ENCODE measurements at regions not wholly inside any gene's neighbourhood (a gene's known extent, or its start where the extent isn't known, plus 50 kb on each side); places are given as distances from the start of the nearest gene placed in this dataset.

DNA sequence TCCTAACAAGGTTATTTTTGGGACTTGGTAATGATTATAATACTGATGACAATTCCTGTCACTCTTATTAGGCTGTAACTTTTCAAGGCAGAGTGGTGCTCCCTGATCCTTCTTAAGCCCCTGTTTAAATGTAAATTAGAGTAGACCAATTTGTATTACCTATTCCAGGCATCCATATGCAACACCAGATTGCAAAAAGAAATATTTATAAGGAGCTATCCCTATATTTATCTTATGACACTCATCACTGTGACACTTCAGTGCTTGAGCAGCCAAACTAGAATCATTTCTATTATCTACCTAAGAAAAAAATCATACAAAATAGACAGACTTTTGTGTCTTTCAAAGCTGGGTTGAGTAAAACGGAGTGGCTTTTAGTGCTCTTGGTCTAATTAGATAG, 462.7 kb downstream of the ADGRL2 start:
- 70 to 78% methylated on average over 1 of the region's 1 CpG for WGBS, 2 donors
- H3K4me1 ChIP-seq (ENCODE audit: control insufficient read depth in 2 of 2, insufficient read depth in 2 of 2, low read length in 1 of 2): no peaks in the 10 kb centered on the region

DNA sequence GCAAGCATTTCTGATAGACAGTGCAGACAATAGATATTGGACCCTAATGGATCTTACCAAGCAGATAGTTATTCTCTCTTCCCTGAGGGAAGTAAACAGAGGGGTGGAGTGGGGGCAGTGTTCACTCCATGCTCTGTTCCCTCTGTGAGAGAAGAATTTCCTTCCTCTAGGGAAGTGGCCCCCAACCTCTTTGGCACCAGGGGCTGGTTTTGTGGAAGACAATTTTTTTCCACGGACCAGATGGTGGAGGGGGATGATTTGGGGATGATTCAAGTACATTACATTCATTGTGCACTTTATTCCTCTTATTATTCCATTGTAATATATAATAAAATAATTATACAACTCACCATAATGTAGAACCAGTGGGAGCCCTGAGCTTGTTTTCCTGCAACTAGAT, 459.9 kb downstream of the ADGRL2 start:
- H3K9me3 ChIP-seq (ENCODE audit: control insufficient read depth in 2 of 2, insufficient read depth in 1 of 2, low read depth in 1 of 2, low read length in 1 of 2): no peaks in the 10 kb centered on the region
- no peaks in the 10 kb centered on the region for H3K36me3 ChIP-seq (ENCODE audit: control insufficient read depth in 2 of 2, insufficient read depth in 2 of 2, low read length in 1 of 2)
- H3K27ac ChIP-seq (ENCODE audit: low read depth in 2 of 2, low read length in 1 of 2): no peak overlapping the region
- H3K4me1 ChIP-seq (ENCODE audit: control insufficient read depth in 2 of 2, insufficient read depth in 2 of 2, low read length in 1 of 2): no peaks in the 10 kb centered on the region
- no peak overlapping the region for H3K4me3 ChIP-seq (ENCODE audit: low read depth in 1 of 2, low read length in 2 of 2)
- H3K27me3 ChIP-seq (ENCODE audit: control insufficient read depth in 1 of 2, insufficient read depth in 2 of 2, low read length in 2 of 2): no peaks in the 10 kb centered on the region
- 41 to 50% methylated on average over 1 of the region's 1 CpG for WGBS, 2 donors

More for the DNA sequence above, 462.7 kb downstream of the ADGRL2 start:
- no peaks in the 10 kb centered on the region for H3K9me3 ChIP-seq (ENCODE audit: control insufficient read depth in 2 of 2, insufficient read depth in 1 of 2, low read depth in 1 of 2, low read length in 1 of 2)
- H3K27me3 ChIP-seq (ENCODE audit: control insufficient read depth in 1 of 2, insufficient read depth in 2 of 2, low read length in 2 of 2): no peaks in the 10 kb centered on the region
- H3K27ac ChIP-seq (ENCODE audit: low read depth in 2 of 2, low read length in 1 of 2): no peak overlapping the region
- no peaks in the 10 kb centered on the region for H3K36me3 ChIP-seq (ENCODE audit: control insufficient read depth in 2 of 2, insufficient read depth in 2 of 2, low read length in 1 of 2)
- no peak overlapping the region for H3K4me3 ChIP-seq (ENCODE audit: low read depth in 1 of 2, low read length in 2 of 2)

DNA sequence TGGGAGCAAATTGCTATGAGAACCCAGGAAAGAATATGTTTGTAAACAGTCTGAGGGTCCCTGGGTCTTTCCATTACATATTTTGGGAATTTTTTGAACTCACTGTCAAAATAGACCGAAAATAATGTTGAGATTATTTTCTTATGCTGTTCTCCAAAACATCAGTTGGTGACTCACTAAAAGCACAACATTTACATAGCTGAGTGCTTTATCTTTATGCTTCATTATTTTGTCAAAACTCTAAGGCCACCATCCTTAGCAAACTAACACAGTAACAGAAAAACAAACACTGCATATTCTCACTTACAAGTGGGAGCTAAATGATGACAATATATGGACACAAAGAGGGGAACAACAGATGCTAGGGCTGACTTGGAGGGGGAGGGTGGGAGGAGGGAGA, 459.3 kb downstream of the ADGRL2 start:
- Histone ChIP-seq H3K9me3 (ENCODE audit: control insufficient read depth in 2 of 2, insufficient read depth in 1 of 2, low read depth in 1 of 2, low read length in 1 of 2) (no peaks in the 10 kb centered on the region), H3K27ac (ENCODE audit: low read depth in 2 of 2, low read length in 1 of 2) (no peak overlapping the region), H3K4me1 (ENCODE audit: control insufficient read depth in 2 of 2, insufficient read depth in 2 of 2, low read length in 1 of 2) (no peaks in the 10 kb centered on the region), H3K27me3 (ENCODE audit: control insufficient read depth in 1 of 2, insufficient read depth in 2 of 2, low read length in 2 of 2) (no peaks in the 10 kb centered on the region), H3K36me3 (ENCODE audit: control insufficient read depth in 2 of 2, insufficient read depth in 2 of 2, low read length in 1 of 2) (no peaks in the 10 kb centered on the region), H3K4me3 (ENCODE audit: low read depth in 1 of 2, low read length in 2 of 2) (no peak overlapping the region)
- 49 to 54% methylated on average over 1 of the region's 1 CpG for WGBS, 2 donors

DNA sequence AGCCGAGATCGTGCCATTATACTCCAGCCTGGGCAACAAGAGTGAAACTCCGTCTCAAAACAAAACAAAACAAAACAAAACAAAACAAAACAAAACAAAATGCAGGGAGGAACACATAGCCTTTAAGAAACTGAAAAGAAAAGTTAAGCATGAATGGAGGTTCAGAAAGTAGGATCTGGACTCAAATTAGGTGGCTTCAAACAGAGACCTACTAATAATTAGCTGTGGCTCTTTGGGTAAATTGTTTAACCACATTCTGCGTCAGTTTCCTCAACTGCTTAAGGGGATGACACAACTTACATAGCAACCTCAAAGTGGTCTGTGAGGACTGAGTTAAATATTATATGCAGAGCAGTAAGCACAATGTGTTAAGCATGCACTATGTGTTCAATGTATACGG, 458.2 kb downstream of the ADGRL2 start:
- Histone ChIP-seq H3K4me1 (ENCODE audit: control insufficient read depth in 2 of 2, insufficient read depth in 2 of 2, low read length in 1 of 2) (no peaks in the 10 kb centered on the region), H3K4me3 (ENCODE audit: low read depth in 1 of 2, low read length in 2 of 2) (no peak overlapping the region), H3K27ac (ENCODE audit: low read depth in 2 of 2, low read length in 1 of 2) (no peak overlapping the region), H3K9me3 (ENCODE audit: control insufficient read depth in 2 of 2, insufficient read depth in 1 of 2, low read depth in 1 of 2, low read length in 1 of 2) (no peaks in the 10 kb centered on the region), H3K27me3 (ENCODE audit: control insufficient read depth in 1 of 2, insufficient read depth in 2 of 2, low read length in 2 of 2) (no peaks in the 10 kb centered on the region), H3K36me3 (ENCODE audit: control insufficient read depth in 2 of 2, insufficient read depth in 2 of 2, low read length in 1 of 2) (no peaks in the 10 kb centered on the region)
- WGBS, 2 donors: 94% methylated on average over 5 of the region's 5 CpGs

DNA sequence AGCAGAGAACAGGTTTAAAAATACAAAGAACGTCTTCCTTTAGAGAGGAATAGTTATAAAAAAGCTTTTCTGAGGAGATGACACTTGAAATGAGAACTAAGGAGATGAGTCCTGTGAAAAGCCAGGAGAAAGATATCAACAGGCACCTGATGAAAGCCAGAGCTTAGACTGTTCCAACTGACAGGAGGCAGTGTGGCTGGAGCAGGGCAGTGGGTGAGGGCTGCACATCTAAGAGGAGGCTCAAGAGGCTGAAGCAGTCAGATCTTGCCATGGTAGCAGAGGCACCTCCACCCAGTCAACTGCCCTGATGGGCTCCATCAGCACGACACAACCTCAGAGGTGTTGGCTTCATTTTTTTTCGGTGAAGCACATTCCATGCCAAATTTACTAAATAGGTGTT, 445.3 kb downstream of the ADGRL2 start:
- 53 to 56% methylated on average over 3 of the region's 3 CpGs for WGBS, 2 donors
- Histone ChIP-seq H3K27me3 (ENCODE audit: control insufficient read depth in 1 of 2, insufficient read depth in 2 of 2, low read length in 2 of 2) (no peaks in the 10 kb centered on the region), H3K27ac (ENCODE audit: low read depth in 2 of 2, low read length in 1 of 2) (no peak overlapping the region), H3K36me3 (ENCODE audit: control insufficient read depth in 2 of 2, insufficient read depth in 2 of 2, low read length in 1 of 2) (no peaks in the 10 kb centered on the region), H3K9me3 (ENCODE audit: control insufficient read depth in 2 of 2, insufficient read depth in 1 of 2, low read depth in 1 of 2, low read length in 1 of 2) (peaks cover 0 to 2% of the 10 kb centered on the region in 2 donors), H3K4me1 (ENCODE audit: control insufficient read depth in 2 of 2, insufficient read depth in 2 of 2, low read length in 1 of 2) (no peaks in the 10 kb centered on the region), H3K4me3 (ENCODE audit: low read depth in 1 of 2, low read length in 2 of 2) (no peak overlapping the region)

DNA sequence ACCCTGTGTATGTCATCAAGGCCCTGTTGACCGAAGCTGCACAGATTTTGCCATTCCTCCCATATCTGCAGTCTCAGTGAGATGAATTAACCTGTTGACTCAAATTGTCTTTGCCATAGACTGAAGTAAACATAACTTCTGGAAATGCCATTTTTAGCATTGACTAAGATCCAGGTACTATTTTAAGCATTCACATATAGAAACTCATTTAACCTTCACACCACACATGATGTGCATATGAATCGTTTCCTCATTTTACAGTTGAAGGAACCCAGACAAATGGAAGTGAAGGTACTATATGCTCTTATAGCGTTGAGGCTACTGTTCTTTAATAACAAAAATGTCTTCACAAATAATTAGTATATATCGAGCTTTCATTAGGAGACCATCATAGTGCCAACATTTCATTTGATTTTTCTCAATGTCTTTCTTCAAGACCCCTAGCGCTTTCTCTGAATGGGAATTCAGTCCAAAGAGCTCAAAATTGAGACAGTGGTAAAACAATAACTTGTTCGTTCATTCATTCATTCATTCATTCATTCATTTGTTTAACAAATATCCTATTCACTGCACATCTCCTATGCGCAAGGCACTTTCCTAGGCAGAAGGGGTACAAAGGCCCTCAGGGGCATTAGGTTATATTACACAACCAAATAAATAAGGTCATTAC, 444.7 kb downstream of the ADGRL2 start:
- 91 to 93% methylated on average over 7 of the region's 7 CpGs for WGBS, 2 donors
- Histone ChIP-seq H3K36me3 (ENCODE audit: control insufficient read depth in 2 of 2, insufficient read depth in 2 of 2, low read length in 1 of 2) (no peaks in the 10 kb centered on the region), H3K4me1 (ENCODE audit: control insufficient read depth in 2 of 2, insufficient read depth in 2 of 2, low read length in 1 of 2) (no peaks in the 10 kb centered on the region), H3K27ac (ENCODE audit: low read depth in 2 of 2, low read length in 1 of 2) (no peak overlapping the region), H3K9me3 (ENCODE audit: control insufficient read depth in 2 of 2, insufficient read depth in 1 of 2, low read depth in 1 of 2, low read length in 1 of 2) (peaks cover 0 to 2% of the 10 kb centered on the region in 2 donors), H3K27me3 (ENCODE audit: control insufficient read depth in 1 of 2, insufficient read depth in 2 of 2, low read length in 2 of 2) (no peaks in the 10 kb centered on the region), H3K4me3 (ENCODE audit: low read depth in 1 of 2, low read length in 2 of 2) (no peak overlapping the region)

DNA sequence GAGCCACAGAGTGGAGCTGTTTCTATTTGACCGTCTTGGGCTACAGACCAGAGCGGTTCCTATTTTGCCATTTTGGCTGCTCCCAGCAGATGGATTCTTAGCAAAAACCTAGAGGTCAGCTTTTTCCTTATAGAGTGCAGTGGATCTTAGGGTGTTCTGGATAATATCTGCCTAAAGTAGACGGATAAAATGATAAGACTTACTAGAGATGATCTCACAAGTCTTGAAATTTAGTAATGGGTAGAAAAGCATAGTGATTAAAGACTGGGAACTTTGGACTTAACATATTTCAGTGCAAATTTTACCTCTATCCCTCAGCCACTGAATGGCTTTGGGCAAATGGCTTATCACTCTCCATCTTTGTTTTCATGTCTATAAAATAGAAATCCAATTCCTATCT, 439.8 kb downstream of the ADGRL2 start:
- no peak overlapping the region for H3K27ac ChIP-seq (ENCODE audit: low read depth in 2 of 2, low read length in 1 of 2)
- H3K27me3 ChIP-seq (ENCODE audit: control insufficient read depth in 1 of 2, insufficient read depth in 2 of 2, low read length in 2 of 2): no peaks in the 10 kb centered on the region
- H3K36me3 ChIP-seq (ENCODE audit: control insufficient read depth in 2 of 2, insufficient read depth in 2 of 2, low read length in 1 of 2): no peaks in the 10 kb centered on the region
- H3K4me3 ChIP-seq (ENCODE audit: low read depth in 1 of 2, low read length in 2 of 2): no peak overlapping the region
- peaks cover 0 to 5% of the 10 kb centered on the region in 2 donors for H3K9me3 ChIP-seq (ENCODE audit: control insufficient read depth in 2 of 2, insufficient read depth in 1 of 2, low read depth in 1 of 2, low read length in 1 of 2)
- 61 to 65% methylated on average over 3 of the region's 3 CpGs for WGBS, 2 donors
- H3K4me1 ChIP-seq (ENCODE audit: control insufficient read depth in 2 of 2, insufficient read depth in 2 of 2, low read length in 1 of 2): no peaks in the 10 kb centered on the region

DNA sequence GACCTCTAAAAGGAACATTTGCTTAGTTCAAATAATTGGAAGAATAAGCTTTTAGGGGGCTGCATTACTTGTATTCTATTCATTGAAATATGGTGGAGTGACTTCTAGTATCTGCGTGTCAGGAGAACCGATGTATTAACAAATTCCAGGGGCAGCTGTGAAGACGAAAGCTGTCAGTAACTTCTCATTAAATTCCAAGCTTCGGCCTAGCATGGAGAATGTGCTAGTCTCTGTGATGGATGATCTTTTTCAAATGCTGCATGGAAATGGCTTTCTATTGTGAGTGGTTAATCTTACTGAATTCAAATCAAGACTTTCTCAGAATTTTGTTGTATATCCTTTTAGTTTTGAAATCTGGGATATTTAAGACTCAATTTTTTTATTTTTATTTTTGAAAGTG, 429.9 kb downstream of the ADGRL2 start:
- H3K9me3 ChIP-seq (ENCODE audit: control insufficient read depth in 2 of 2, insufficient read depth in 1 of 2, low read depth in 1 of 2, low read length in 1 of 2): no peaks in the 10 kb centered on the region
- no peaks in the 10 kb centered on the region for H3K36me3 ChIP-seq (ENCODE audit: control insufficient read depth in 2 of 2, insufficient read depth in 2 of 2, low read length in 1 of 2)
- WGBS, 2 donors: 89 to 92% methylated on average over 4 of the region's 4 CpGs
- no peak overlapping the region for H3K27ac ChIP-seq (ENCODE audit: low read depth in 2 of 2, low read length in 1 of 2)
- peaks cover 0 to 2% of the 10 kb centered on the region in 2 donors for H3K4me1 ChIP-seq (ENCODE audit: control insufficient read depth in 2 of 2, insufficient read depth in 2 of 2, low read length in 1 of 2)
- H3K4me3 ChIP-seq (ENCODE audit: low read depth in 1 of 2, low read length in 2 of 2): no peak overlapping the region
- H3K27me3 ChIP-seq (ENCODE audit: control insufficient read depth in 1 of 2, insufficient read depth in 2 of 2, low read length in 2 of 2): no peaks in the 10 kb centered on the region

DNA sequence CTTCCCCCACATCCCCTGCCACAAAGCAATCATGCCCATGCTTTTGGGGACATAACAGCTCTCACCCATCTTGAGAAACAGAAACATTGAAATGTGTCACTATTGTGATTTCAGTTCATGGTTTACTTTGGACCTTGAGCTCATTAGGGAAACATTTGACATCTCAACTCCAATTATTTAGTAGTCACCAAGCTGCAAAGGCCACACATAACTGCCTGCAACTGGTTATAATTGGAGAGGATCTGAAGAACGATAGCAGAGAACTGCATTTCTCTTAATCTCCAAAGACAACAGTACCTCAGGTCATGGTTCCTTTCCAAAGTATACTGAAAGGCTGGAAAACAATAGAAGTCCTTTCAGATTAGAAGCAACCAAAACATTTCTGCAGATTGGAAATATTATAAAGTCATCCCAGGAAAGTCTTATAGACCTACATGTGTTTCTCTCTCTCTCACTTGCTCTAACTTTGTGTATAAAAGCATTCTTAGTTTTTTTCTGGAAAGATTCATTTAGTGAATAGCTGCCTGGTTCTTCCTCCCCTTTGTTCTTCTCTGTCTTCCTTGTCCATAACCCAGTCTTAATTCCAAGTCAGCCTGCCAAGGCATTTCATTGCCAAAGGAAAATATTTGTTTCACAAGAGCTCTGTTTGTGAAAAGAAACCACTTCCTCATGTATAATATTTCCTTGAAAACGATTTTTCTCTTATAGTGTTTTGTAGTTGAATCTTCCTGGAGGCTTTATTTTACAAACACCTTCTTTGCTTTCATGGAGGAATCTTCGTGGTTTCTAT, 426.8 kb downstream of the ADGRL2 start:
- Histone ChIP-seq H3K4me1 (ENCODE audit: control insufficient read depth in 2 of 2, insufficient read depth in 2 of 2, low read length in 1 of 2) (peaks cover 0 to 2% of the 10 kb centered on the region in 2 donors), H3K36me3 (ENCODE audit: control insufficient read depth in 2 of 2, insufficient read depth in 2 of 2, low read length in 1 of 2) (no peaks in the 10 kb centered on the region), H3K27me3 (ENCODE audit: control insufficient read depth in 1 of 2, insufficient read depth in 2 of 2, low read length in 2 of 2) (no peaks in the 10 kb centered on the region), H3K27ac (ENCODE audit: low read depth in 2 of 2, low read length in 1 of 2) (no peak overlapping the region), H3K9me3 (ENCODE audit: control insufficient read depth in 2 of 2, insufficient read depth in 1 of 2, low read depth in 1 of 2, low read length in 1 of 2) (no peaks in the 10 kb centered on the region), H3K4me3 (ENCODE audit: low read depth in 1 of 2, low read length in 2 of 2) (no peak overlapping the region)
- WGBS, 2 donors: 15 to 25% methylated on average over 3 of the region's 3 CpGs

DNA sequence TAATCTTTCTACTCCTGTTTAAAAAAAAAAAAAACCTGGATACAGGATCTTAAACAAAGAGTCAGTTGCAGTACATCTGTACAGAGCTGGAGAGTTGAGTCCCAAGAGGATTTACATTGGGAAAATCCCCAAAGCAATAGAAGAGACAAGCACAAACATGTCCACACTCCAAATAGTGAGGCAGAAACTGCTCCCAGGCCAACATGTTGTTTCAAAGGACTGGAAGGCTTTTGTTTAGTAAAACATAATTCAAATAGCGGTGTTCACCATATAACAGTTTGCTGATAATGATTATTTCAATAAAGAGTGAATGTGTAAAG, 425.4 kb downstream of the ADGRL2 start:
- Histone ChIP-seq H3K27me3 (ENCODE audit: control insufficient read depth in 1 of 2, insufficient read depth in 2 of 2, low read length in 2 of 2) (no peaks in the 10 kb centered on the region), H3K36me3 (ENCODE audit: control insufficient read depth in 2 of 2, insufficient read depth in 2 of 2, low read length in 1 of 2) (no peaks in the 10 kb centered on the region), H3K27ac (ENCODE audit: low read depth in 2 of 2, low read length in 1 of 2) (no peak overlapping the region), H3K9me3 (ENCODE audit: control insufficient read depth in 2 of 2, insufficient read depth in 1 of 2, low read depth in 1 of 2, low read length in 1 of 2) (no peaks in the 10 kb centered on the region), H3K4me1 (ENCODE audit: control insufficient read depth in 2 of 2, insufficient read depth in 2 of 2, low read length in 1 of 2) (peaks cover 0 to 2% of the 10 kb centered on the region in 2 donors), H3K4me3 (ENCODE audit: low read depth in 1 of 2, low read length in 2 of 2) (no peak overlapping the region)
- 33 to 69% methylated on average over 1 of the region's 1 CpG for WGBS, 2 donors

All from esophagus (tissue), 2 donors.